B cell (primary cell): ENCODE measurements at regions not wholly inside any gene's neighbourhood (a gene's known extent, or its start where the extent isn't known, plus 50 kb on each side); places are given as distances from the start of the nearest gene placed in this dataset.

ENCODE experiments used
- ATAC-seq: fragments of 200-7000 bp; cut with Tn5 transposase; one replicate; pipeline ENCODE4 v1.10.0; 2021; ENCODE audit warnings: low read depth, mild to moderate bottlenecking, moderate number of reproducible peaks, moderate library complexity
- CTCF ChIA-PET: fragments of 350-600 bp; sonication (Branson Sonifier 250); formaldehyde crosslinking; loops from one replicate; lab custom pipeline; 2021; ENCODE audit warnings: antibody characterized with exemption, inconsistent platforms; lab: Charles Lee
- POLR2A ChIA-PET: fragments of 350-600 bp; sonication (Branson Sonifier 250); formaldehyde crosslinking; loops from one replicate; lab custom pipeline; 2021; ENCODE audit warnings: antibody characterized with exemption; lab: Charles Lee
- DNase-seq: peaks from one replicate; pipeline ENCODE4 v3.0.0; 2013
- H2AFZ ChIP-seq: 2 replicates; pipeline ENCODE4 v1.6.1; 2012; ENCODE audit warnings: mild to moderate bottlenecking, low read depth, low read length; ENCODE audit not compliant: insufficient read depth, poor library complexity, severe bottlenecking
- H3K27ac ChIP-seq, 2 donors: 1 replicate in 1 of 2; 2 replicates in 1 of 2; pipeline ENCODE4 v1.5.1; 2012 to 2013; ENCODE audit warnings: low read length in 2 of 2, mild to moderate bottlenecking in 2 of 2, moderate library complexity in 1 of 2
- H3K27me3 ChIP-seq, 4 experiments: fragments of 200-600 bp in 1 of 4; sonication (generic) in 1 of 4; replicated peaks in 1 of 4; 1 replicate in 2 of 4; 2 replicates in 2 of 4; pipeline versions ENCODE4 v1.6.1 to v1.7.0; 2013 to 2016; ENCODE audit warnings: low read length in 3 of 4, mild to moderate bottlenecking in 2 of 4, mixed read lengths in 1 of 4, moderate library complexity in 1 of 4; ENCODE audit not compliant: insufficient read depth in 4 of 4, control insufficient read depth in 3 of 4; ENCODE audit errors: control extremely low read depth in 1 of 4
- H3K36me3 ChIP-seq, 2 experiments: replicated peaks in 1 of 2; 1 replicate in 1 of 2; 2 replicates in 1 of 2; pipeline versions ENCODE4 v1.6.1 to v1.7.1; 2013; ENCODE audit warnings: low read length in 1 of 2; ENCODE audit not compliant: insufficient read depth in 2 of 2, control insufficient read depth in 1 of 2; ENCODE audit errors: control extremely low read depth in 1 of 2, extremely low read depth in 1 of 2
- H3K4me1 ChIP-seq, 2 donors: fragments of 200-600 bp in 1 of 2; sonication (generic) in 1 of 2; 1 replicate in 1 of 2; 2 replicates in 1 of 2; pipeline versions ENCODE4 v1.5.1 to v1.6.1; 2013 to 2017; ENCODE audit warnings: low read length in 2 of 2; ENCODE audit not compliant: control insufficient read depth in 2 of 2, insufficient read depth in 2 of 2
- H3K4me2 ChIP-seq: replicated peaks from 2 replicates; pipeline ENCODE3; 2012; ENCODE audit warnings: mild to moderate bottlenecking, low read depth, low read length; ENCODE audit not compliant: poor library complexity, severe bottlenecking
- H3K4me3 ChIP-seq, 5 experiments: fragments of 200-600 bp in 1 of 5; sonication (generic) in 1 of 5; 1 replicate in 3 of 5; 2 replicates in 2 of 5; pipeline versions ENCODE4 v1.5.1 to v1.7.0; 2011 to 2016; ENCODE audit warnings: low read length in 4 of 5, mild to moderate bottlenecking in 4 of 5, low read depth in 2 of 5, control low read depth in 1 of 5, moderate library complexity in 1 of 5; ENCODE audit not compliant: insufficient read depth in 1 of 5; ENCODE audit errors: control extremely low read depth in 1 of 5, extremely low read depth in 1 of 5
- H3K79me2 ChIP-seq: fragments of 200-600 bp; sonication (generic); one replicate; pipeline ENCODE4 v1.6.0; 2016; ENCODE audit warnings: low read length; ENCODE audit not compliant: control insufficient read depth, insufficient read depth
- H3K9ac ChIP-seq: fragments of 200-600 bp; sonication (generic); 2 replicates; pipeline ENCODE4 v1.6.1; 2017; ENCODE audit warnings: mild to moderate bottlenecking, low read length, moderate library complexity
- H3K9me3 ChIP-seq, 3 donors: one replicate each; pipeline versions ENCODE4 v1.6.1 to v1.7.1; 2013; ENCODE audit warnings: low read length in 2 of 3; ENCODE audit not compliant: control insufficient read depth in 2 of 3, insufficient read depth in 1 of 3; ENCODE audit errors: control extremely low read depth in 1 of 3
- H4K20me1 ChIP-seq: 2 replicates; pipeline ENCODE4 v1.6.0; 2012; ENCODE audit warnings: mild to moderate bottlenecking, low read length; ENCODE audit not compliant: insufficient read depth, control insufficient read depth, poor library complexity, severe bottlenecking
- H3K27ac Mint-ChIP-seq: one replicate; pipeline ENCODE4 v1.8.0; 2021; ENCODE audit warnings: mixed read lengths
- H3K27me3 Mint-ChIP-seq: one replicate; pipeline ENCODE4 v1.8.0; 2021; ENCODE audit warnings: mixed read lengths
- H3K4me1 Mint-ChIP-seq: one replicate; pipeline ENCODE4 v1.8.0; 2021; ENCODE audit warnings: mixed read lengths
- H3K4me3 Mint-ChIP-seq: one replicate; pipeline ENCODE4 v1.8.0; 2021; ENCODE audit warnings: mixed read lengths
- H3K9me3 Mint-ChIP-seq: one replicate; pipeline ENCODE4 v1.8.0; 2022; ENCODE audit warnings: mixed read lengths; ENCODE audit not compliant: insufficient read depth
- EZH2 ChIP-seq: IDR thresholded peaks from 2 replicates; pipeline ENCODE4 v1.6.1; 2012; ENCODE audit warnings: borderline replicate concordance, low read depth, mild to moderate bottlenecking, moderate library complexity, low read length; ENCODE audit not compliant: insufficient read depth, poor library complexity, severe bottlenecking
- WGBS: methylation state at CpG from one replicate; pipeline ENCODE4 v1.1.5; 2013; ENCODE audit warnings: missing lambda C conversion rate; ENCODE audit not compliant: insufficient coverage; 5-methylcytosine and 5-hydroxymethylcytosine counted together
- intact Hi-C: fragments of 100-400 bp; cut with micrococcal nuclease; formaldehyde crosslinking; loops from one replicate; pipeline ENCODE4 v1.10.0; 2022
- TF ChIP-seq, protein P1 (sequence below): fragments of 200-600 bp; IDR thresholded peaks from one replicate; pipeline ENCODE4 v1.8.0; 2022; ENCODE audit warnings: antibody characterized with exemption, mild to moderate bottlenecking

DNA sequence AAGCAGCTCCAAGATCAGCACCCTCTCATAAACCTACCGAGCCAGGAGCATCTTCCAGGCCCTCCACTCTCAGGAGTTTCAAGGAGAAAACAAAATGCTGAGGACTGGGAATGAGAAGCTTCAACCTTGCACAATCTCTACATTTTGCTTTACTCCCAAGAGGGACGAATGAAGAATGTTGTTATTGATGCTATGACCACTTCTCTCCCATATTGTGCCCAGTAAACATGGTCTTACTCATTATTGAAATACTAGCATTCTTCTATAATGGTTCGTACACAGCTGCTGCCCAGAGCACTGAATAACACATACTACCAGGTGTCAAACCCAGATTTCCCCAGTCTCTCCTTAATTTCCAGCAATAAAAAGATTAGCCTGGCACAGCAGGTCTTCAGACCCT lies 63.4 kb upstream of the BET1 start:
- no peak overlapping the region for H3K27ac ChIP-seq
- no peaks in the 10 kb centered on the region for H3K27me3 Mint-ChIP-seq
- 100% methylated on average over 1 of the region's 3 CpGs for WGBS
- H2AFZ ChIP-seq: no peak overlapping the region
- peak overlapping the region; percentile 38 for H3K4me2 ChIP-seq
- no peak overlapping the region for H3K9ac ChIP-seq
- H4K20me1 ChIP-seq: no peaks in the 10 kb centered on the region
- no peaks in the 10 kb centered on the region for H3K9me3 Mint-ChIP-seq
- no peak overlapping the region for H3K4me3 ChIP-seq
- peaks cover 23 to 30% of the 10 kb centered on the region in 2 donors for H3K4me1 ChIP-seq
- ATAC-seq (no peak), DNase-seq (no peak)
- H3K79me2 ChIP-seq: no peaks in the 10 kb centered on the region
- H3K27ac Mint-ChIP-seq: no peak overlapping the region
- no peaks in the 10 kb centered on the region for H3K9me3 ChIP-seq
- no peaks in the 10 kb centered on the region for H3K36me3 ChIP-seq
- POLR2A ChIA-PET: no interaction called here
- no peaks in the 10 kb centered on the region for H3K27me3 ChIP-seq
- TF ChIP-seq EZH2: no peak
- TF ChIP-seq, protein P1, sequence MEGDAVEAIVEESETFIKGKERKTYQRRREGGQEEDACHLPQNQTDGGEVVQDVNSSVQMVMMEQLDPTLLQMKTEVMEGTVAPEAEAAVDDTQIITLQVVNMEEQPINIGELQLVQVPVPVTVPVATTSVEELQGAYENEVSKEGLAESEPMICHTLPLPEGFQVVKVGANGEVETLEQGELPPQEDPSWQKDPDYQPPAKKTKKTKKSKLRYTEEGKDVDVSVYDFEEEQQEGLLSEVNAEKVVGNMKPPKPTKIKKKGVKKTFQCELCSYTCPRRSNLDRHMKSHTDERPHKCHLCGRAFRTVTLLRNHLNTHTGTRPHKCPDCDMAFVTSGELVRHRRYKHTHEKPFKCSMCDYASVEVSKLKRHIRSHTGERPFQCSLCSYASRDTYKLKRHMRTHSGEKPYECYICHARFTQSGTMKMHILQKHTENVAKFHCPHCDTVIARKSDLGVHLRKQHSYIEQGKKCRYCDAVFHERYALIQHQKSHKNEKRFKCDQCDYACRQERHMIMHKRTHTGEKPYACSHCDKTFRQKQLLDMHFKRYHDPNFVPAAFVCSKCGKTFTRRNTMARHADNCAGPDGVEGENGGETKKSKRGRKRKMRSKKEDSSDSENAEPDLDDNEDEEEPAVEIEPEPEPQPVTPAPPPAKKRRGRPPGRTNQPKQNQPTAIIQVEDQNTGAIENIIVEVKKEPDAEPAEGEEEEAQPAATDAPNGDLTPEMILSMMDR: no peak
- intact Hi-C loops: loop anchor here (5.0 kb wide), 1 partner anchor 65 kb away; the partner anchor contains the start of gene BET1
- peaks cover 35% of the 10 kb centered on the region for H3K4me1 Mint-ChIP-seq
- no peak overlapping the region for H3K4me3 Mint-ChIP-seq
- CTCF ChIA-PET: interaction anchor here (1.1 to 2.1 kb wide), 4 partner anchors 12 to 146 kb away, joined by 3 to 8 read pairs (median 4); partner anchors contain the start of gene GNG11

DNA sequence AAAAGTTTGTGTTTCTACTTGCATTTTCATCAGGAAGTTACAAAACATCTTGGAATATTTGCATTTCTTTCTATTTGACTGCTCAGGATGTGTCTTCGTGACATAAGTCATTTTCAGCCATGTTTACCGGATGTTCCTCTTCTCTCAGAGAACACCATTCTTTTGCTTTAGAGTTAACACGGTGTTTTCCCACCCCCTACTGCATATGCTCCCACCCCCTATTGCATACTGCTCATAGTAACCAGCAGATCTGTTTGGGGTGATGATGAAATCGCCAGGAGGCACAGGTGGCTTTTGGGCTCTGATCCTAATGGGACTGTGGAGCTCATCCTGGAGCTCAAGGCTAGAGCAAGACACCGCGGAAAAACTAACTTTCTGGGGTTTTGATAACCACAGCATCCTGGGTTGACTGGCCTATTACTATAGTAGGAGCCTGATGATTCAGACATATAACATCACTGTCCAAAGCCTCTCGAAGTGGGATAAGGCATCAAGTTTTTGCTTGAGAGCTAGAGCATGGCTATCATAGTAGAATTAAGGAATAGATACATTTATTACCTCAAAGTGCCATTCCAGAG lies 65.1 kb upstream of the BET1 start:
- Histone ChIP-seq H3K27ac (no peak overlapping the region), H3K79me2 (no peaks in the 10 kb centered on the region), H3K4me3 (peak overlapping the region in 1 of 5 experiments; percentile 13), H3K4me1 (peaks cover 22 to 31% of the 10 kb centered on the region in 2 donors), H4K20me1 (no peaks in the 10 kb centered on the region), H3K9me3 (no peaks in the 10 kb centered on the region), H2AFZ (no peak overlapping the region), H3K27me3 (no peaks in the 10 kb centered on the region), H3K36me3 (no peaks in the 10 kb centered on the region), H3K9ac (no peak overlapping the region), H3K4me2 (peak overlapping the region; percentile 38)
- Mint-ChIP-seq H3K4me3 (peak overlapping the region; percentile 56), H3K9me3 (no peaks in the 10 kb centered on the region), H3K4me1 (peaks cover 36% of the 10 kb centered on the region), H3K27ac (peak overlapping the region; percentile 41), H3K27me3 (no peaks in the 10 kb centered on the region)
- TF ChIP-seq, protein P1: no peak
- TF ChIP-seq EZH2: no peak
- ATAC-seq (peak; percentile 69), DNase-seq (no peak)
- CTCF ChIA-PET: interaction anchor here (0.6 to 1.5 kb wide), 2 partner anchors 19 to 33 kb away, joined by 3 to 4 read pairs; no protein-coding TSS in a partner anchor
- intact Hi-C loops: loop anchor here (2.0 to 5.0 kb wide), 2 partner anchors 16 to 67 kb away; partner anchors contain the start of gene BET1
- 100% methylated on average over 1 of the region's 7 CpGs for WGBS
- POLR2A ChIA-PET: no interaction called here
